HepG2 (cell line): ENCODE measurements at regions not wholly inside any gene's neighbourhood (a gene's known extent, or its start where the extent isn't known, plus 50 kb on each side); places are given as distances from the start of the nearest gene placed in this dataset.

Experiments
- ATAC-seq: fragments of 200-7000 bp; cut with Tn5 transposase; 3 replicates; pipeline ENCODE4 v1.9.1; 2020; ENCODE audit warnings: mild to moderate bottlenecking, moderate library complexity
- BruUV-seq: library from RNA; stranded (reverse); fragments of 400-500 nt; replicated peaks from 2 replicates; lab custom pipeline; 2021; lab: Mats Ljungman, UMichigan
- CTCF ChIA-PET: fragments of 300-600 bp; formaldehyde crosslinking; extraction: SDS; loops from one replicate; lab custom pipeline; 2021; ENCODE audit warnings: low total read pairs, inconsistent platforms, low intra/inter-chr PET ratio; lab: Yijun Ruan, JAX
- POLR2A ChIA-PET: fragments of 350-600 bp; sonication (Branson Sonifier 250); formaldehyde crosslinking; loops from one replicate; lab custom pipeline; 2020; ENCODE audit warnings: antibody characterized with exemption, inconsistent platforms; lab: Yijun Ruan, JAX
- DNase-seq: peaks from one replicate; pipeline ENCODE4 v3.0.0-alpha.2; 2015; ENCODE audit warnings: low spot score
- FAIRE-seq: peaks from 3 replicates; lab custom pipeline; 2011; peaks lifted over from hg19 to GRCh38; lab: Jason Lieb, UNC
- H2AFZ ChIP-seq: one replicate; pipeline ENCODE4 v1.6.1; 2011; ENCODE audit warnings: low read length, inconsistent platforms
- H3K27ac ChIP-seq: fragments of 300-600 bp; 3 replicates; pipeline ENCODE4 v1.8.0; 2011; ENCODE audit warnings: mixed run types, mild to moderate bottlenecking, mixed read lengths, low read length, inconsistent platforms; ENCODE audit not compliant: insufficient read depth; ENCODE audit errors: extremely low read length
- H3K27me3 ChIP-seq, 2 experiments: fragments of 200-600 bp in 1 of 2; 2 replicates in 1 of 2; 3 replicates in 1 of 2; pipeline versions ENCODE4 v1.6.0 to v1.8.0; 2011; ENCODE audit warnings: low read length in 2 of 2, mild to moderate bottlenecking in 2 of 2, moderate library complexity in 2 of 2, inconsistent platforms in 1 of 2; ENCODE audit not compliant: insufficient read depth in 2 of 2, control insufficient read depth in 1 of 2
- H3K36me3 ChIP-seq, 2 experiments: fragments of 200-600 bp in 1 of 2; replicated peaks in 1 of 2; 2 replicates in 1 of 2; 3 replicates in 1 of 2; pipeline versions ENCODE4 v1.5.1 to v1.8.0; 2011; ENCODE audit warnings: low read length in 2 of 2, inconsistent platforms in 1 of 2; ENCODE audit not compliant: insufficient read depth in 2 of 2, control insufficient read depth in 1 of 2
- H3K4me1 ChIP-seq: 2 replicates; pipeline ENCODE4 v1.5.1; 2012; ENCODE audit warnings: low read length, inconsistent platforms; ENCODE audit not compliant: insufficient read depth
- H3K4me2 ChIP-seq: 2 replicates; pipeline ENCODE4 v1.6.0; 2011; ENCODE audit warnings: low read depth, low read length, inconsistent platforms
- H3K4me3 ChIP-seq, 3 experiments: fragments of 200-600 bp in 1 of 3; sonication (generic), shearing (Covaris generic) in 1 of 3; replicated peaks in 1 of 3; 2 replicates each; pipeline ENCODE4 v1.5.1; 2011 to 2016; ENCODE audit warnings: low read length in 3 of 3, inconsistent platforms in 2 of 3, low read depth in 2 of 3, mild to moderate bottlenecking in 2 of 3, control low read depth in 1 of 3, mixed read lengths in 1 of 3; ENCODE audit not compliant: insufficient read depth in 1 of 3
- H3K79me2 ChIP-seq: one replicate; pipeline ENCODE4 v1.6.1; 2011; ENCODE audit warnings: low read length, inconsistent platforms; ENCODE audit not compliant: insufficient read depth
- H3K9ac ChIP-seq: 2 replicates; pipeline ENCODE4 v1.6.0; 2011; ENCODE audit warnings: mild to moderate bottlenecking, low read depth, low read length, inconsistent platforms; ENCODE audit not compliant: insufficient read depth
- H3K9me3 ChIP-seq: 2 replicates; pipeline ENCODE4 v1.5.1; 2012; ENCODE audit warnings: mild to moderate bottlenecking, low read length
- H4K20me1 ChIP-seq: 2 replicates; pipeline ENCODE4 v1.6.0; 2011; ENCODE audit warnings: inconsistent platforms, mild to moderate bottlenecking, low read length, moderate library complexity; ENCODE audit not compliant: insufficient read depth
- BORCS8-MEF2B ChIP-seq: sonication (generic); formaldehyde crosslinking; IDR thresholded peaks from 2 replicates; pipeline ENCODE4 v1.8.0; 2022; ENCODE audit warnings: mild to moderate bottlenecking, missing genetic modification reagents
- BRD4 ChIP-seq: sonication (generic); formaldehyde crosslinking; IDR thresholded peaks from 2 replicates; pipeline ENCODE4 v1.4.0; 2020; ENCODE audit warnings: missing genetic modification reagents
- CEBPG ChIP-seq: IDR thresholded peaks from 2 replicates; pipeline ENCODE4 v1.6.1; 2016
- HOXD1 ChIP-seq: sonication (generic); formaldehyde crosslinking; IDR thresholded peaks from 2 replicates; pipeline ENCODE4 v1.5.0; 2020; ENCODE audit warnings: missing genetic modification reagents
- MNT ChIP-seq: fragments of 450-650 bp; IDR thresholded peaks from 2 replicates; pipeline ENCODE4 v1.6.1; 2016
- NKX3-1 ChIP-seq: sonication (generic); formaldehyde crosslinking; IDR thresholded peaks from 2 replicates; pipeline ENCODE4 v1.5.0; 2020; ENCODE audit warnings: missing genetic modification reagents
- TCF12 ChIP-seq, 2 experiments: fragments of 450-650 bp in 1 of 2; sonication (generic) in 1 of 2; formaldehyde crosslinking in 1 of 2; IDR thresholded peaks; 2 replicates each; pipeline versions ENCODE4 v1.6.1 to v1.8.0; 2017 to 2022; ENCODE audit warnings: antibody characterized with exemption in 1 of 2, mild to moderate bottlenecking in 1 of 2, missing genetic modification reagents in 1 of 2, moderate library complexity in 1 of 2
- ZNF547 ChIP-seq: sonication (generic); formaldehyde crosslinking; IDR thresholded peaks from 2 replicates; pipeline ENCODE4 v1.5.1; 2020; ENCODE audit warnings: mild to moderate bottlenecking, missing genetic modification reagents
- ZNF549 ChIP-seq: sonication (generic); formaldehyde crosslinking; IDR thresholded peaks from 2 replicates; pipeline ENCODE4 v1.5.0; 2020; ENCODE audit warnings: missing genetic modification reagents
- ZNF576 ChIP-seq: sonication (generic); formaldehyde crosslinking; IDR thresholded peaks from 2 replicates; pipeline ENCODE4 v1.4.0; 2020; ENCODE audit warnings: mild to moderate bottlenecking, missing genetic modification reagents
- ZNF737 ChIP-seq: sonication (generic); formaldehyde crosslinking; IDR thresholded peaks from 2 replicates; pipeline ENCODE4 v1.5.0; 2020; ENCODE audit warnings: missing genetic modification reagents, mild to moderate bottlenecking, borderline replicate concordance
- ZNF740 ChIP-seq: sonication (generic); formaldehyde crosslinking; IDR thresholded peaks from 2 replicates; pipeline ENCODE4 v1.4.0; 2020; ENCODE audit warnings: missing genetic modification reagents
- ZNF788 ChIP-seq: sonication (generic); formaldehyde crosslinking; IDR thresholded peaks from 2 replicates; pipeline ENCODE4 v1.5.0; 2020; ENCODE audit warnings: mild to moderate bottlenecking, missing genetic modification reagents, borderline replicate concordance
- ZSCAN25 ChIP-seq: sonication (generic); formaldehyde crosslinking; IDR thresholded peaks from 2 replicates; pipeline ENCODE4 v1.8.0; 2022; ENCODE audit warnings: mild to moderate bottlenecking, missing genetic modification reagents
- WGBS: methylation state at CpG from one replicate; pipeline ENCODE4 v1.1.6; 2017; ENCODE audit warnings: low lambda C conversion rate; 5-methylcytosine and 5-hydroxymethylcytosine counted together
- in situ Hi-C: cut with HindIII; loops from 2 replicates; pipeline ENCODE4 v1.10.0; 2017; ENCODE audit warnings: low pct_unique_long_range_greater_than_20kb; ENCODE audit not compliant: extremely low pct_ligation_motif_present
- intact Hi-C: fragments of 100-400 bp; cut with micrococcal nuclease; formaldehyde crosslinking; loops from one replicate; pipeline ENCODE4 v1.10.0; 2022; ENCODE audit not compliant: unreplicated experiment
- TF ChIP-seq, protein P1 (sequence below): sonication (generic); formaldehyde crosslinking; IDR thresholded peaks from 2 replicates; pipeline ENCODE4 v1.4.0; 2020; ENCODE audit warnings: missing genetic modification reagents

- BruUV-seq = no TSS peak
- H3K9ac ChIP-seq = no peak overlapping the region
- H3K36me3 ChIP-seq = no peaks in the 10 kb centered on the region
- CTCF ChIA-PET = no interaction called here
- no peak overlapping the region for H3K4me3 ChIP-seq
- no peak for TF ChIP-seq ZSCAN25
- no peak for TF ChIP-seq ZNF547 (CRISPR knock-in tag)
- TF ChIP-seq ZNF788 (CRISPR knock-in tag) = no peak
- no peak overlapping the region for H3K4me2 ChIP-seq
- H3K27me3 ChIP-seq = no peaks in the 10 kb centered on the region
- H4K20me1 ChIP-seq = no peaks in the 10 kb centered on the region
- in situ Hi-C loops = no loop called here
- WGBS = 0% methylated on average over 1 of the region's 1 CpG
- no peaks in the 10 kb centered on the region for H3K79me2 ChIP-seq
- POLR2A ChIA-PET = no interaction called here
- intact Hi-C loops = no loop called here
- H2AFZ ChIP-seq = no peak overlapping the region
- FAIRE-seq = no peak
- no peak for ATAC-seq
- no peaks in the 10 kb centered on the region for H3K9me3 ChIP-seq
- peaks cover 19% of the 10 kb centered on the region for H3K4me1 ChIP-seq
- H3K27ac ChIP-seq = no peak overlapping the region
- DNase-seq = no peak
Measured at GRCh38 chr4:112894951-112895350, 154.5 kb upstream of the ANK2 start.

DNA sequence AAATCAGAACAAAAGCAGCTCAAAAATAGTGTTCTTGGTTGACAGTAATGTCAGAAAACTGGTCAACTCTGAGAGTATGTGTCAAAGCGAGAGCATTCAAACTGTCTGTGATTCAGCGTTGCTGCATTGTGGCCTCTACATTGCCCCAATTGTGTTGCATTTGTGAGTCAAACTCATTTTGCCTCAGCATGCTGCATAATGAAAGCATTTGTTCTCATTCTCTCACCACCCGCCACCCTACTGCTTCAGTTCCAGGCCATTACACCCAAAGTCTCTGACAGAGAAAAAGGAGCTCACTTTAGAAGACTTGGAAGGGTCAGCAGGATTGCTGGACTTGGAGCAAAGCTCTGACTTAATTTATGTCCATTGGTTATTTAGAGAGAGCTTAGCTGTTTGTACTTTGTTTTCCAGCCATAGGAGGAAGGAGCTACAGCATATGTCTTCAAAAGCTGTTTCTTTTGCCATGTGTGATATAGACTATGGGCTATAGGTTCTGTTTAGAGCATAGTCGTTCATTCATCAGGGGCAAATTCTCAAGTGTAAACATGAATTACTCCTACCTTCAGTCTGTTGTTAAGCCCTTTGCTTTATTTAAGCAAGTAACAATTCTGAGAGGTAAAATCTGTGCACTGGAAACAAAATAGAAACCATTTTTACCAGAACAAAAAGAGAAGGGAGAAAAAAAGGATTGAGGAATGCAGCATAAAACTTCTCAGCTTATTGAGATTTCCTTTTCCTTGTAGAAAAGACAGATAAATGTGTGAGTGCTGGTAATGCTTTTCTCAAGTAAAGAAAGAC lies 153.4 kb upstream of the ANK2 start:
- Histone ChIP-seq H3K27me3 (no peaks in the 10 kb centered on the region), H3K79me2 (no peaks in the 10 kb centered on the region), H3K36me3 (no peaks in the 10 kb centered on the region), H4K20me1 (no peaks in the 10 kb centered on the region), H3K9me3 (no peaks in the 10 kb centered on the region), H3K27ac (no peak overlapping the region), H3K4me1 (peaks cover 30% of the 10 kb centered on the region), H3K9ac (no peak overlapping the region), H3K4me3 (no peak overlapping the region), H2AFZ (no peak overlapping the region), H3K4me2 (no peak overlapping the region)
- TF ChIP-seq NKX3-1 (no peak), ZNF740 (CRISPR knock-in tag) (no peak), ZNF576 (CRISPR knock-in tag) (no peak), CEBPG (CRISPR knock-in tag) (no peak), TCF12 (IDR thresholded peaks at IDR 0.05) (no peak), TCF12 (CRISPR knock-in tag; IDR thresholded peaks at IDR 0.05) (no peak), ZNF549 (CRISPR knock-in tag) (no peak), BORCS8-MEF2B (CRISPR knock-in tag) (no peak), HOXD1 (no peak), MNT (no peak), BRD4 (CRISPR knock-in tag) (no peak), ZNF737 (CRISPR knock-in tag) (no peak)
- TF ChIP-seq, protein P1, sequence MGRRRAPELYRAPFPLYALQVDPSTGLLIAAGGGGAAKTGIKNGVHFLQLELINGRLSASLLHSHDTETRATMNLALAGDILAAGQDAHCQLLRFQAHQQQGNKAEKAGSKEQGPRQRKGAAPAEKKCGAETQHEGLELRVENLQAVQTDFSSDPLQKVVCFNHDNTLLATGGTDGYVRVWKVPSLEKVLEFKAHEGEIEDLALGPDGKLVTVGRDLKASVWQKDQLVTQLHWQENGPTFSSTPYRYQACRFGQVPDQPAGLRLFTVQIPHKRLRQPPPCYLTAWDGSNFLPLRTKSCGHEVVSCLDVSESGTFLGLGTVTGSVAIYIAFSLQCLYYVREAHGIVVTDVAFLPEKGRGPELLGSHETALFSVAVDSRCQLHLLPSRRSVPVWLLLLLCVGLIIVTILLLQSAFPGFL = no peak
- ChIA-PET CTCF (no interaction called here), POLR2A (no interaction called here)
- 60% methylated on average over 4 of the region's 4 CpGs for WGBS
- in situ Hi-C loops = no loop called here
- no peak for DNase-seq
- no TSS peak for BruUV-seq
- no peak for ATAC-seq
- intact Hi-C loops = no loop called here
- FAIRE-seq = no peak
